H1 (cell line): ENCODE measurements at regions not wholly inside any gene's neighbourhood (a gene's known extent, or its start where the extent isn't known, plus 50 kb on each side); places are given as distances from the start of the nearest gene placed in this dataset.

Experiments
- BACH1 ChIP-seq: IDR thresholded peaks from 2 replicates; pipeline ENCODE4 v1.6.1; 2012; ENCODE audit warnings: low read length, improper control_type of control experiment
- BCL11A ChIP-seq, 2 experiments: IDR thresholded peaks; one replicate each; pipeline ENCODE4 v1.6.1; 2011; ENCODE audit warnings: low read depth in 2 of 2, low read length in 2 of 2, mild to moderate bottlenecking in 2 of 2
- EP300 ChIP-seq, 2 experiments: IDR thresholded peaks; 1 replicate in 1 of 2; 2 replicates in 1 of 2; pipeline ENCODE4 v1.6.1; 2011 to 2012; ENCODE audit warnings: low read depth in 2 of 2, low read length in 2 of 2, mild to moderate bottlenecking in 2 of 2, borderline replicate concordance in 1 of 2, inconsistent platforms in 1 of 2, moderate library complexity in 1 of 2
- FOSL1 ChIP-seq: IDR thresholded peaks from 2 replicates; pipeline ENCODE4 v1.6.1; 2011; ENCODE audit warnings: mild to moderate bottlenecking, low read depth, low read length, moderate library complexity; ENCODE audit not compliant: insufficient read depth
- GABPA ChIP-seq: IDR thresholded peaks from 2 replicates; pipeline ENCODE4 v1.6.1; 2011; ENCODE audit warnings: mild to moderate bottlenecking, low read length, moderate library complexity, borderline replicate concordance; ENCODE audit not compliant: insufficient read depth
- KDM4A ChIP-seq: IDR thresholded peaks from one replicate; pipeline ENCODE4 v1.7.1; 2012; ENCODE audit warnings: low read depth, mild to moderate bottlenecking, moderate library complexity, low read length, inconsistent platforms; ENCODE audit not compliant: severe bottlenecking
- MAX ChIP-seq: IDR thresholded peaks from 2 replicates; pipeline ENCODE4 v1.6.1; 2012; ENCODE audit warnings: inconsistent platforms
- POLR2A ChIP-seq, 2 experiments: IDR thresholded peaks; 1 replicate in 1 of 2; 2 replicates in 1 of 2; pipeline ENCODE4 v1.6.1; 2011; ENCODE audit warnings: low read depth in 2 of 2, low read length in 2 of 2, mild to moderate bottlenecking in 2 of 2; ENCODE audit errors: control extremely low read depth in 1 of 2
- RFX5 ChIP-seq: IDR thresholded peaks from 2 replicates; pipeline ENCODE4 v1.6.1; 2011; ENCODE audit warnings: low read depth, low read length, improper control_type of control experiment, borderline replicate concordance
- RNF2 ChIP-seq: fragments of 200-900, 300-1000 bp; sonication (generic); IDR thresholded peaks from 2 replicates; pipeline ENCODE4 v1.7.1; 2016; ENCODE audit warnings: borderline replicate concordance, low read depth, mild to moderate bottlenecking, antibody characterized with exemption, low read length; ENCODE audit not compliant: poor library complexity, severe bottlenecking; ENCODE audit errors: missing control alignments
- SP2 ChIP-seq: IDR thresholded peaks from 2 replicates; pipeline ENCODE4 v1.6.1; 2012; ENCODE audit warnings: mild to moderate bottlenecking, low read length, inconsistent platforms
- TF ChIP-seq, protein P1 (sequence below), 3 experiments: IDR thresholded peaks; 1 replicate in 2 of 3; 2 replicates in 1 of 3; pipeline versions ENCODE4 v1.5.1 to v1.6.1; 2011; ENCODE audit warnings: low read length in 3 of 3, mild to moderate bottlenecking in 3 of 3, inconsistent platforms in 2 of 3, low read depth in 1 of 3, moderate library complexity in 1 of 3; ENCODE audit not compliant: insufficient read depth in 1 of 3; ENCODE audit errors: control extremely low read depth in 1 of 3

- TF ChIP-seq EP300 (IDR thresholded peaks at IDR 0.05; ENCODE audit: borderline replicate concordance in 1 of 2, low read depth in 2 of 2, low read length in 2 of 2) (no peak; a peak in 1 of 3 replicates), RNF2 (no peak), SP2 (no peak), POLR2A (IDR thresholded peaks at IDR 0.05; ENCODE audit: control extremely low read depth in 1 of 2, low read depth in 2 of 2, low read length in 2 of 2) (no peak), RFX5 (no peak), GABPA (no peak), BACH1 (no peak), FOSL1 (no peak), BCL11A (IDR thresholded peaks at IDR 0.05; ENCODE audit: low read depth in 2 of 2, low read length in 2 of 2) (no peak), KDM4A (no peak), MAX (no peak)
- TF ChIP-seq, protein P1, sequence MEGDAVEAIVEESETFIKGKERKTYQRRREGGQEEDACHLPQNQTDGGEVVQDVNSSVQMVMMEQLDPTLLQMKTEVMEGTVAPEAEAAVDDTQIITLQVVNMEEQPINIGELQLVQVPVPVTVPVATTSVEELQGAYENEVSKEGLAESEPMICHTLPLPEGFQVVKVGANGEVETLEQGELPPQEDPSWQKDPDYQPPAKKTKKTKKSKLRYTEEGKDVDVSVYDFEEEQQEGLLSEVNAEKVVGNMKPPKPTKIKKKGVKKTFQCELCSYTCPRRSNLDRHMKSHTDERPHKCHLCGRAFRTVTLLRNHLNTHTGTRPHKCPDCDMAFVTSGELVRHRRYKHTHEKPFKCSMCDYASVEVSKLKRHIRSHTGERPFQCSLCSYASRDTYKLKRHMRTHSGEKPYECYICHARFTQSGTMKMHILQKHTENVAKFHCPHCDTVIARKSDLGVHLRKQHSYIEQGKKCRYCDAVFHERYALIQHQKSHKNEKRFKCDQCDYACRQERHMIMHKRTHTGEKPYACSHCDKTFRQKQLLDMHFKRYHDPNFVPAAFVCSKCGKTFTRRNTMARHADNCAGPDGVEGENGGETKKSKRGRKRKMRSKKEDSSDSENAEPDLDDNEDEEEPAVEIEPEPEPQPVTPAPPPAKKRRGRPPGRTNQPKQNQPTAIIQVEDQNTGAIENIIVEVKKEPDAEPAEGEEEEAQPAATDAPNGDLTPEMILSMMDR (IDR thresholded peaks at IDR 0.05; ENCODE audit: control extremely low read depth in 1 of 3, insufficient read depth in 1 of 3, low read depth in 1 of 3, low read length in 3 of 3), result no peak
- TF ChIP-seq, all 59 proteins: peak for 3
These were observed 108.7 kb upstream of the RHOBTB1 start (continued) for GRCh38 chr10:61052469-61053205.
